Stomach smooth muscle (tissue), 2 donors: ENCODE measurements at regions not wholly inside any gene's neighbourhood (a gene's known extent, or its start where the extent isn't known, plus 50 kb on each side); places are given as distances from the start of the nearest gene placed in this dataset.

ENCODE experiments used
- H3K27ac ChIP-seq: one replicate; pipeline ENCODE4 v1.7.0; 2013; ENCODE audit warnings: mild to moderate bottlenecking, low read length, inconsistent platforms
- H3K27me3 ChIP-seq, 2 donors: one replicate each; pipeline ENCODE4 v1.7.0; 2013; ENCODE audit warnings: low read length in 2 of 2; ENCODE audit not compliant: insufficient read depth in 2 of 2, control insufficient read depth in 1 of 2
- H3K36me3 ChIP-seq, 2 donors: one replicate each; pipeline ENCODE4 v1.7.0; 2013; ENCODE audit warnings: low read length in 2 of 2; ENCODE audit not compliant: control insufficient read depth in 2 of 2, insufficient read depth in 2 of 2
- H3K4me1 ChIP-seq: one replicate; pipeline ENCODE4 v1.7.0; 2013; ENCODE audit warnings: low read length; ENCODE audit not compliant: control insufficient read depth, insufficient read depth
- H3K4me3 ChIP-seq, 2 donors: one replicate each; pipeline ENCODE4 v1.7.0; 2013; ENCODE audit warnings: low read length in 2 of 2
- H3K9ac ChIP-seq, 2 donors: one replicate each; pipeline ENCODE4 v1.7.0; 2013; ENCODE audit warnings: low read length in 2 of 2, mild to moderate bottlenecking in 1 of 2
- H3K9me3 ChIP-seq, 2 donors: one replicate each; pipeline ENCODE4 v1.7.0; 2013; ENCODE audit warnings: low read length in 2 of 2; ENCODE audit not compliant: control insufficient read depth in 2 of 2
- donor health status: healthy.
- donor health status: Pancreatic carcinoma.

DNA sequence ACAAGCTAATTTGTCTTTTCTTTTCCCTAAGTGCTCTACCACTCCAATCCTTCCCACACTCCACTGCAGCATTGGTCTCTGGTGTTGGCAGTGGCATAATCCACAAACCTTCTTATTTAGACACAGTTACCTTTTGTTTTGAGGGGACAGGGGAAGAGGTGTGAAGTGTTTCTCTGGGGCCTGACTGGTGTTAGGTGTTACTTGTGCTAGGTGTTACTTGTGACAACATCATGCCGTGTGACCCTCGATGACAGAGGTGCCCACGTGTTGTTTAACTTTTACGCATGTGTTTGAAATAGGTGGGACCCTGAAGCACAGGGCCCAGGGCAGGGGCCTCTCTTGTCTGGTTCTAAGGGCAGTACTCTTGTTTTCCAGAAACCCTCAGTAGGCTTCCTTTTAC, 70.5 kb upstream of the SPRY4 start:
- Histone ChIP-seq H3K9me3 (peaks cover 4 to 9% of the 10 kb centered on the region in 2 donors), H3K4me1 (peaks cover 10% of the 10 kb centered on the region), H3K4me3 (no peak overlapping the region), H3K9ac (no peak overlapping the region), H3K27me3 (no peaks in the 10 kb centered on the region), H3K36me3 (no peaks in the 10 kb centered on the region), H3K27ac (no peak overlapping the region)

DNA sequence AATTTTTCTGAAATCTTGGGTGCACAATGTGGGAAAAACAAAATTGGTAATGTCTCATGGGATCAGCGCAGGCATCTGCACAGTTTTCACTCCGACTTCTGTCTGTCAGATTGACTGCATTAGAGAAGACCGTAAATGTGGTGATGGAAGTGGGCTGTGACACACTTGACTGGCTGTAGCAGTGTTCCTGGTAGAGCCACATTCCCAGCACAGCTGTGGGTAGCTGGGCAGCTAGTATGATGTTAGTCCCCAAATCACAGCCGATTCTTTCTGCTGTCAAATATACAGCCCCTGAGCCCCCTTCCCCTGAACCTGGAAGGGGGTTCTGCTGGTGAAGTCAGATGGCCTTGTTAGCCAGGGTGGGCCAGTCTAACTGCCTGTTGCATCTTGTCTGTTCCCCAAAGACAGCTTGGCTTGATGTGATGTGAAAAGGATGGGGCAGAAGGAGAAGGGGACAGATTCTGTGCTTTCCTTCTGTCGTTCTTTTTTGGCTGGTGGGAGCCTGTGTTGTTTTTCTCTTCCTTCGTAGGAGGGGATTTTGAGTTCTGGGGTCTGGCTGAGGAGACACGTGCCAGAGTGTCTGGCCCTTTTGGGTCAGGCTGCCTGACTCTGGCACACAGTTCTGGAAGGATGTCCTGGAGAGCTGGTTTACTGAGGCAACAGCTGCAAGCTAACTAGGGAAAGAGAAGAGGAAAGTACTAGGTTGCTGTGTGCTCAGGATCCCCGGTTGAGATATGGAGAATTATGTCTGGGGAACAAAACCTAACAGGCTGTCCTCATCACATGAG, 66.4 kb upstream of the SPRY4 start:
- Histone ChIP-seq H3K9ac (no peak overlapping the region), H3K4me1 (peaks cover 23% of the 10 kb centered on the region), H3K9me3 (no peaks in the 10 kb centered on the region), H3K4me3 (no peak overlapping the region), H3K27ac (peak overlapping the region; percentile 37), H3K36me3 (no peaks in the 10 kb centered on the region), H3K27me3 (no peaks in the 10 kb centered on the region)

DNA sequence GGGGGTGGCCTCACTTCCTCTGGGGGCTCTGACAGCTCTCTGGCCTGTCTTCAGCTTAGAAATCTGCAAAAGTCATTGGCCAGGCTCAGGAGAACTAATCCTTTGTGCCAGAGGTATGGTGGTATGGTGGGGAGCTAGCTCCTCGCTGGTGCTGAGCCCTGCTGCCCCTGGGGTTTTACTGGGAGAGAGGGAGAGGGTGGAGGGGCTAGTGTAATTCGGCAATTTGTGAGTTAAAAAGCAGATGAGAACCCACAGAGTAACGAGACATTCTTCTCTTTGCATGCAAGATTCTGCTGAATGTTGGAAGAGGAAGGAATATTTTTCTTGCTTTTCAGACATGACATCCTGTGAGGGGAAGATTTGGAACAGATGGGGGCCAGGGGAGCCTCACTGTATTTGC, 65.5 kb upstream of the SPRY4 start:
- H3K9ac ChIP-seq, result peak overlapping the region in 1 of 2 donors; percentile 13
- no peak overlapping the region for H3K4me3 ChIP-seq
- H3K9me3 ChIP-seq, result no peaks in the 10 kb centered on the region
- H3K27me3 ChIP-seq, result no peaks in the 10 kb centered on the region
- H3K27ac ChIP-seq, result no peak overlapping the region
- H3K36me3 ChIP-seq, result no peaks in the 10 kb centered on the region
- peaks cover 23% of the 10 kb centered on the region for H3K4me1 ChIP-seq

DNA sequence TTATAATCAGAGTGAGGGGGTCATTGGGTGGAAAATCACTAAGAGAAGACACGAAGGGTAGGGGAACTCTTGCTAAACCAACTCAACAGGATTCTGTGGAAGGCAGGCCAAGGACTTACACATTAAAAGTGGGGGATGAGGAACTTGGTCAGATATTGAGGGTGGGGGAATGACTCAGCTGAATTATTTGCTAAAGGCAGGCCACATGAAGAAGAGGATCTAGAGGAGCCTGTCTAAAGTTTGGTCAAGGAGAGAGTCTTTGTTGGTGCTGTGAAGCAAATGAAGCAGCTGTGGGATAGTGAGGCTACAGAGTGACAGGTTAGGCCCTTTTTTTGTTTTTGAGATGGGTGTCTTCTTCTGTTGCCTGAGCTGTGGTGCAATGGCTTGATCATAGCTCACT, 63.9 kb upstream of the SPRY4 start:
- no peak overlapping the region for H3K27ac ChIP-seq
- no peaks in the 10 kb centered on the region for H3K27me3 ChIP-seq
- H3K4me3 ChIP-seq, result no peak overlapping the region
- no peaks in the 10 kb centered on the region for H3K9me3 ChIP-seq
- peaks cover 23% of the 10 kb centered on the region for H3K4me1 ChIP-seq
- no peak overlapping the region for H3K9ac ChIP-seq
- H3K36me3 ChIP-seq, result no peaks in the 10 kb centered on the region

DNA sequence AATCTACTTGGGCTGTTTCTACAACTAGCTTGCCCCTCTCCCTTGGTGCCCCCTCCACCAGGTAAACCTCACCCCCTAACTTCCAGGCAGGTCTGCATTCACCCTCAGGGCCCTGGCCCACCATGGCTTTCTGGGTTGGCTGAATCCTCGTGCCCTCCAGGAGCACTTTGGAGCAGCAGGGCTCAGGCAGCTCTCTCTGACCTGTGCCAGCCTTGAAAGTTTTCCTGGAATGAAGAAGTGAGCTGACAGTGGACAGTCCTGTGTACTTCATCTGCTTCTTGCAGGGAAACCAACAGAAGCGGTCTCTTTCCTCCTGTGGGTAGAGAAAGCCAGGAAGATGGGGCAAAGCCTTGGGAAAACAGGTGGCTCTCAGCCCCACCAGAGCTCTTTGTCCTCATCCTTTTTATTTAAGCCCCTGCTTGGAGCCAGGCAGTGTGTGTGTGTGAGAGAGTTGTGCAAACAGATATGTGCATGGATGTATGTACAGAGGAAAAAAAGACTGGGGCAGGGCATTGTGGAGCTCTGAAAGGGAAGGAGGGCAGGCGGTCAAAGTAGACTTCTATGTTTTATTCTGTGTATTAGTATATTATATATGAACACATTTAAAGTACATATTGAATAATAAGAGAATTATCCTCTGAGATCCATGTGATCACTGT, 62.3 kb upstream of the SPRY4 start:
- Histone ChIP-seq H3K9me3 (no peaks in the 10 kb centered on the region), H3K36me3 (no peaks in the 10 kb centered on the region), H3K27ac (no peak overlapping the region), H3K4me1 (peaks cover 23% of the 10 kb centered on the region), H3K9ac (no peak overlapping the region), H3K27me3 (no peaks in the 10 kb centered on the region), H3K4me3 (no peak overlapping the region)

DNA sequence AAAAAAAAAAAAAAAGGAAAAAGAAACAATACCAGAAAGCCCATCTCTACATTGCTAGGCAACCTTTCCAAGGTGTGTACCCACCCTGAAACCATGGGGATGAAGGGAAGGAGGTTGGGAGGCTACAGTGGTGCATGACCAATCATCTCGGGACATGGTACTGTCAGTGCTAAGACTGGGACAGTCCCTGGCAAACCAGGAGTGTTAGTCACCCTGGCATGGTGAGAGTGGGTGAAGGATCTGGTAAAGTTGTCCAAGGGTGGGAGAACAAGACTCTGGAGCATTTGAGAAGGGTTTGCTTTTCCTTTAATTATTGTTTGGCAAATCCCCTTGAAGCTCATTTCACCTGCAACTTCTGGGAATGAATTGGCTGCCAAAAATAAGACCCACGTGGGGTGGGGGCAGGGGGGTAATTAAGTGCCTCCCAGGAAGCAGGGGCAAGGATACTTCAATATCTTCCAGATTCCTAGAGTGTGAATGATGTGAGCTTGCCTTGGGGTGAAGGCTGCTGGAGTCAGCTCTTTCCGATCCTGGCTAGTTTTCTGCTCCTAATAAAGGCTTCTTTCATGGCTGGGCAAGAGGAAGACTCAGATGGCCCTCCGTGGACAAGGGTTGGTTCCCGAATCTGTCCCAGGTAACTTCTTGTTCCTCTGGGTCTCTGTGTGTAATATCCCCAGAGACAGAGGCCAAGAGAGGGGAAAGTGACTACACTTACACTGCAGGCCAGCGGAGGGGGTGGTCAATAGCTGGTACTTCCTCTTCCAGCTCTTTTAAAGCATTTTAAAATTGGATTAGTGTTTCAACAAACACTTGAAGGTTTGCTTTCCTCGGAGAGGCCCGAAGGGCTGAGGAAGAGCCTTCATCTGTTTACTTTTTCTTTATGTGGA, 61.6 kb upstream of the SPRY4 start:
- Histone ChIP-seq H3K9ac (no peak overlapping the region), H3K4me1 (peaks cover 21% of the 10 kb centered on the region), H3K4me3 (no peak overlapping the region), H3K36me3 (no peaks in the 10 kb centered on the region), H3K27me3 (no peaks in the 10 kb centered on the region), H3K27ac (no peak overlapping the region), H3K9me3 (no peaks in the 10 kb centered on the region)

DNA sequence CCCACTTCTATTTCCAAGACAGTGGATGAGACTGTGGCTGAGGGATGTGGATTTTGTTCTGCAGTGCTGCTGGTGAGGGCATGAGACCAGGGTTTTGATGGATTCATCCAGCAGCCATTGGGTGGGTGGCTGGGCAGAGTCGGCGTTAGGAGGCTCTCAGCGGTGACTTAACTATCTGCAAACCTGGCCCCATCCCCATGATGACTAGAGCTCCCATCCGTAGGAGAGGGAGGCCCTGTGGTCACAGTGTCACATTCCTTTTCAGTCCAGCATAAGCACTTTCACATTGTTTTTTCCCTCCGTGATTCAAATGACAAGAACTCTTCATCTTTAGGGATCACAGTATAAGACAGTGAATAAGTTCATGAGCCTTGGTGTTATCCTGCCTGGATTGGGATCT, 60.4 kb upstream of the SPRY4 start:
- Histone ChIP-seq H3K36me3 (no peaks in the 10 kb centered on the region), H3K27me3 (no peaks in the 10 kb centered on the region), H3K9ac (no peak overlapping the region), H3K4me1 (peaks cover 12% of the 10 kb centered on the region), H3K4me3 (no peak overlapping the region), H3K9me3 (no peaks in the 10 kb centered on the region), H3K27ac (no peak overlapping the region)

DNA sequence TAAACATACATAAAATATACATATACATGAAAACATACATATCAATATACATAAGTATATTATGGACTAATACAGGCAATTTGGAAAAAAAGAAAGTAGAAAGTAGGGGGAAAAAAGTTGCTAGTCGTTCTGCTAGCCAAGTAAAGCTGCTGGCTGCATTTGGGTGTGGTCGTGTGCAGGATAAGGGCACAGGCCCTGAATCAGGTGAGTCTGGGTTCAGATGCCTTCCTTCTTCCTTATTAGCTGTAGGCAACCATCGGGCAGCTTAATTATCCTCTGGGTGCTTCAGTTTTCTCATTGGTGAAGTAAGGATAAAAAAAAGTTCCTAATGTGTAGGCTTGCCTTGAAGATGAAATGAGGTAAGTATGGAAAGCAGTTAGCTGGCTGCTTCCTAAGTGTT, 59.2 kb upstream of the SPRY4 start:
- no peak overlapping the region for H3K27ac ChIP-seq
- no peaks in the 10 kb centered on the region for H3K9me3 ChIP-seq
- H3K9ac ChIP-seq, result no peak overlapping the region

DNA sequence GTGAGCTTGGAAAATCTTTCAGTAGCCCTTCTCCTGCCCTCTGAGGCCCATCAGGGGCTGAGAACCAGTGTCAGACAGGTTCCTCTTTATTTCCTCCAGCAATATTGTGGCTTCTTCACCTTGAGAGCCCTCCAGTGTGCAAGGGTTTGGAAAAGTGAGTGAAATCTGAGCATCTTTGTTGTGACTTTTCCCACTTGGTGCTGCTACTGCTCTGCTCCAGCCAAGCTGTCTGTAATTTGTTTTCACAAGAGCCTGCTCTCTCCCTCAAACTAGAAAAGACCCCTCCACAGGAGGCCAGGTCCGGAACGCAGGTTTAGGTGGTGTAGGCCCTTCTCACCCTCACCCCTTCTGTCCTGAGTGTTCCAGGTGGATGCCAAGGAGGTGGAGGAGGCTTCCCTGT, 57.4 kb upstream of the SPRY4 start:
- H3K9ac ChIP-seq, result no peak overlapping the region
- H3K27ac ChIP-seq, result no peak overlapping the region
- no peaks in the 10 kb centered on the region for H3K9me3 ChIP-seq
- H3K4me3 ChIP-seq, result no peak overlapping the region
- no peaks in the 10 kb centered on the region for H3K36me3 ChIP-seq
- no peaks in the 10 kb centered on the region for H3K4me1 ChIP-seq
- H3K27me3 ChIP-seq, result no peaks in the 10 kb centered on the region

More for the DNA sequence above, 59.2 kb upstream of the SPRY4 start:
- H3K27me3 ChIP-seq, result no peaks in the 10 kb centered on the region
- peaks cover 3% of the 10 kb centered on the region for H3K4me1 ChIP-seq
- H3K4me3 ChIP-seq, result no peak overlapping the region
- H3K36me3 ChIP-seq, result no peaks in the 10 kb centered on the region

DNA sequence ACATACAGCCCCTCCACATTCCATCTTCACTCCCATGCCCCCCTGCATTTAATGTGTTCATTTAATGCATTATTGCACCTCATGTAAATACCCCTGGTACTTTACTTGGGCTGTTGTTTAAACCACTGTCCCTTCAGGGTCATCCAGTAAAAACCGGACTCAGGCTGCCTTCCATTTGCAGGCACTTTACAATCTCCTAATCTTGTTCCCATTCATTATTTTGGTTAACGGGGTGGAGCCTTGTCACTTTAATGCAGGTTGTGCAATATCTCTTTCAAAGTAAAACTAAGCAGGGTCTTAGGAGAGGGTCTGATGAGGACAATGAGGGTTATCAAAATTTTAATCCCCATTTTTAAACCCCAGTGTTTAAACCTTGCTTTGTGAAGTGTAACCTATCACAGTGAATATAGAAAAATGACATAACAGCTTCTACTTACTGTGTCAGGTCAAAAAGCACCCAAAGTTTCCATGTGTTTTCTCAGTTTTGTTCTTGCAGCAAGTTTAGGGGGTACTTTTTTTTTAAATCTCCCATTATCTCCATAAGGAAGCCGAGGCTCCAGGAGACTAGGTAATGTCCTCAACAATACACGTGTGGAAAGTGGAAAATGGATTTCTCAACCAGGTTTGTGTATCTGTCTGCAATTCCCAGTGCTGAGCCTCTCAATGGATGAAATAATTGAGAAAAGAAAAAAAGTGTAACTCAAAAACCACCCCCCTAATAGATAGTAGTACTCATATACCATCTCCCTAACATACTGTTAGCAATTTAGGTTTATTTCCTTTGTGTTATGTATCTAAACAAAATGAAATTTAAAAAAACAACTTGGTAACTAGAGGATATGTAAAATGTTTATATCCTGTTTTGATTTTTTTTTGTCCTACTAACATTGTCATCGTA, 54.2 kb upstream of the SPRY4 start:
- Histone ChIP-seq H3K27me3 (no peaks in the 10 kb centered on the region), H3K36me3 (no peaks in the 10 kb centered on the region), H3K27ac (no peak overlapping the region)

More for the DNA sequence above, 54.2 kb upstream of the SPRY4 start:
- Histone ChIP-seq H3K4me1 (peaks cover 15% of the 10 kb centered on the region), H3K9me3 (no peaks in the 10 kb centered on the region), H3K4me3 (no peak overlapping the region), H3K9ac (no peak overlapping the region)
